Liver (tissue), 8 donors: ENCODE measurements at regions not wholly inside any gene's neighbourhood (a gene's known extent, or its start where the extent isn't known, plus 50 kb on each side); places are given as distances from the start of the nearest gene placed in this dataset.

Experiments
- DNase-seq: peaks from one replicate; pipeline ENCODE4 v3.0.0-alpha.2; 2017; ENCODE audit warnings: low spot score
- H3K27ac ChIP-seq, 2 donors: one replicate each; pipeline ENCODE4 v1.7.0; 2013; ENCODE audit warnings: inconsistent platforms in 2 of 2, low read length in 2 of 2, control low read depth in 1 of 2, low read depth in 1 of 2, mild to moderate bottlenecking in 1 of 2
- H3K27me3 ChIP-seq, 4 donors: one replicate each; pipeline versions ENCODE4 v1.6.1 to v1.7.0; 2013; ENCODE audit warnings: low read length in 3 of 4, inconsistent platforms in 1 of 4, mild to moderate bottlenecking in 1 of 4, moderate library complexity in 1 of 4; ENCODE audit not compliant: control insufficient read depth in 4 of 4, insufficient read depth in 4 of 4
- H3K36me3 ChIP-seq, 4 donors: one replicate each; pipeline versions ENCODE4 v1.6.1 to v1.7.0; 2013; ENCODE audit warnings: low read length in 3 of 4, mild to moderate bottlenecking in 3 of 4, low read depth in 1 of 4, moderate library complexity in 1 of 4; ENCODE audit not compliant: control insufficient read depth in 4 of 4, insufficient read depth in 3 of 4
- H3K4me1 ChIP-seq, 4 donors: one replicate each; pipeline versions ENCODE4 v1.6.1 to v1.7.0; 2013; ENCODE audit warnings: low read length in 3 of 4, mild to moderate bottlenecking in 3 of 4, moderate library complexity in 1 of 4; ENCODE audit not compliant: control insufficient read depth in 4 of 4, insufficient read depth in 4 of 4
- H3K4me3 ChIP-seq, 3 donors: one replicate each; pipeline versions ENCODE4 v1.6.1 to v1.7.0; 2013; ENCODE audit warnings: low read length in 3 of 3, control low read depth in 1 of 3, low read depth in 1 of 3, mild to moderate bottlenecking in 1 of 3
- H3K9ac ChIP-seq, 2 donors: one replicate each; pipeline ENCODE4 v1.7.0; 2013; ENCODE audit warnings: low read length in 2 of 2, mild to moderate bottlenecking in 2 of 2, moderate library complexity in 2 of 2, control low read depth in 1 of 2, low read depth in 1 of 2
- H3K9me3 ChIP-seq, 4 donors: one replicate each; pipeline versions ENCODE4 v1.6.1 to v1.7.0; 2013; ENCODE audit warnings: low read length in 3 of 4; ENCODE audit not compliant: control insufficient read depth in 4 of 4
- ATF3 ChIP-seq: IDR thresholded peaks from 2 replicates; pipeline ENCODE4 v1.6.1; 2016; ENCODE audit warnings: antibody characterized with exemption
- CTCF ChIP-seq: fragments of 150-350 bp; IDR thresholded peaks from 2 replicates; pipeline ENCODE4 v1.5.1; 2017; ENCODE audit warnings: improper control_type of control experiment, low read depth, low read length; ENCODE audit not compliant: missing input control
- EGR1 ChIP-seq, 2 donors: IDR thresholded peaks; 2 replicates each; pipeline ENCODE4 v1.6.1; 2016 to 2018; ENCODE audit warnings: antibody characterized with exemption in 2 of 2, low read depth in 2 of 2
- FOXA1 ChIP-seq: IDR thresholded peaks from 2 replicates; pipeline ENCODE4 v1.6.1; 2016; ENCODE audit warnings: antibody characterized with exemption
- FOXA2 ChIP-seq: IDR thresholded peaks from 2 replicates; pipeline ENCODE4 v1.6.1; 2016; ENCODE audit warnings: antibody characterized with exemption
- GABPA ChIP-seq, 2 donors: IDR thresholded peaks in 1 of 2; conservative IDR thresholded peaks in 1 of 2; 2 replicates each; pipeline ENCODE4 v1.6.1; 2016; ENCODE audit warnings: antibody characterized with exemption in 2 of 2, mild to moderate bottlenecking in 1 of 2, moderate library complexity in 1 of 2
- HNF4A ChIP-seq, 2 donors: conservative IDR thresholded peaks; 2 replicates each; pipeline ENCODE4 v1.6.1; 2016; ENCODE audit warnings: antibody characterized with exemption in 2 of 2, mild to moderate bottlenecking in 2 of 2
- HNF4G ChIP-seq: IDR thresholded peaks from 2 replicates; pipeline ENCODE4 v1.6.1; 2016; ENCODE audit warnings: antibody characterized with exemption
- JUND ChIP-seq, 2 donors: IDR thresholded peaks; 2 replicates each; pipeline ENCODE4 v1.6.1; 2016; ENCODE audit warnings: antibody characterized with exemption in 2 of 2
- MAX ChIP-seq: IDR thresholded peaks from 2 replicates; pipeline ENCODE4 v1.6.1; 2016; ENCODE audit warnings: antibody characterized with exemption
- NR2F2 ChIP-seq: IDR thresholded peaks from 2 replicates; pipeline ENCODE4 v1.6.1; 2016; ENCODE audit warnings: antibody characterized with exemption
- REST ChIP-seq: IDR thresholded peaks from 2 replicates; pipeline ENCODE4 v1.6.1; 2016; ENCODE audit warnings: antibody characterized with exemption, mild to moderate bottlenecking
- RXRA ChIP-seq, 2 donors: IDR thresholded peaks; 2 replicates each; pipeline ENCODE4 v1.6.1; 2017 to 2018; ENCODE audit warnings: antibody characterized with exemption in 2 of 2, mild to moderate bottlenecking in 1 of 2
- TAF1 ChIP-seq: conservative IDR thresholded peaks from 2 replicates; pipeline ENCODE4 v1.6.1; 2016; ENCODE audit warnings: antibody characterized with exemption, mild to moderate bottlenecking
- YY1 ChIP-seq: IDR thresholded peaks from 2 replicates; pipeline ENCODE4 v1.6.1; 2016; ENCODE audit warnings: antibody characterized with exemption, mild to moderate bottlenecking
- ZBTB33 ChIP-seq: IDR thresholded peaks from 2 replicates; pipeline ENCODE4 v1.6.1; 2016; ENCODE audit warnings: antibody characterized with exemption
- WGBS: extraction: QIAGEN DNeasy Blood & Tissue Kit; methylation state at CpG from one replicate; pipeline ENCODE4 v1.1.7; 2013; 5-methylcytosine and 5-hydroxymethylcytosine counted together
- donor health status: healthy.
- donor health status: healthy.
- donor health status: healthy.
- donor health status: healthy.
- donor health status: healthy.

- WGBS: 64% methylated on average over 7 of the region's 7 CpGs
Measured at GRCh38 chr13:26914624-26915023, 154.0 kb upstream of the GPR12 start.

GRCh38 chr13:26914148-26914547 lies 153.6 kb upstream of the GPR12 start:
- no peaks in the 10 kb centered on the region for H3K36me3 ChIP-seq
- no peak overlapping the region for H3K9ac ChIP-seq
- no peak overlapping the region for H3K4me3 ChIP-seq
- no peak for DNase-seq
- H3K27me3 ChIP-seq: peaks cover 0 to 4% (median 1%) of the 10 kb centered on the region in 4 donors
- H3K9me3 ChIP-seq: no peaks in the 10 kb centered on the region
- TF ChIP-seq FOXA2 (no peak), GABPA (IDR thresholded peaks at IDR 0.05 in 1 of 2, conservative IDR thresholded peaks at IDR 0.05 in 1 of 2) (no peak), RXRA (IDR thresholded peaks at IDR 0.05) (no peak), YY1 (no peak), EGR1 (IDR thresholded peaks at IDR 0.05; ENCODE audit: low read depth in 2 of 2) (no peak), ATF3 (no peak)
- H3K4me1 ChIP-seq: no peaks in the 10 kb centered on the region
- no peak overlapping the region for H3K27ac ChIP-seq
- 79% methylated on average over 3 of the region's 3 CpGs for WGBS

More at GRCh38 chr13:26914624-26915023, 154.0 kb upstream of the GPR12 start:
- Histone ChIP-seq H3K4me3 (no peak overlapping the region), H3K4me1 (no peaks in the 10 kb centered on the region), H3K9me3 (no peaks in the 10 kb centered on the region), H3K27ac (no peak overlapping the region), H3K27me3 (peaks cover 0 to 4% (median 0%) of the 10 kb centered on the region in 4 donors), H3K36me3 (no peaks in the 10 kb centered on the region), H3K9ac (no peak overlapping the region)
- TF ChIP-seq JUND (IDR thresholded peaks at IDR 0.05): no peak
- no peak for DNase-seq

- Histone ChIP-seq H3K9ac (no peak overlapping the region), H3K9me3 (no peaks in the 10 kb centered on the region), H3K27ac (no peak overlapping the region), H3K36me3 (no peaks in the 10 kb centered on the region), H3K4me3 (no peak overlapping the region), H3K4me1 (no peaks in the 10 kb centered on the region), H3K27me3 (peaks cover 0 to 12% (median 2%) of the 10 kb centered on the region in 4 donors)
- WGBS: 63% methylated on average over 13 of the region's 13 CpGs
- TF ChIP-seq HNF4G: no peak
- TF ChIP-seq GABPA (IDR thresholded peaks at IDR 0.05 in 1 of 2, conservative IDR thresholded peaks at IDR 0.05 in 1 of 2): no peak
- no peak for TF ChIP-seq MAX
- TF ChIP-seq ZBTB33: no peak
- TF ChIP-seq FOXA1: no peak
- TF ChIP-seq NR2F2: no peak
- TF ChIP-seq JUND (IDR thresholded peaks at IDR 0.05): no peak
- TF ChIP-seq EGR1 (IDR thresholded peaks at IDR 0.05; ENCODE audit: low read depth in 2 of 2): no peak
- TF ChIP-seq RXRA (IDR thresholded peaks at IDR 0.05): no peak
- TF ChIP-seq YY1: no peak
- TF ChIP-seq TAF1: no peak
- TF ChIP-seq REST: no peak
- TF ChIP-seq HNF4A (conservative IDR thresholded peaks at IDR 0.05): no peak
- TF ChIP-seq CTCF: no peak
- DNase-seq: no peak
Measured at GRCh38 chr13:26910754-26911465, 150.3 kb upstream of the GPR12 start.
